Gastrocnemius medialis (tissue), 4 donors: ENCODE measurements at regions not wholly inside any gene's neighbourhood (a gene's known extent, or its start where the extent isn't known, plus 50 kb on each side); places are given as distances from the start of the nearest gene placed in this dataset.

Source experiments
- CTCF ChIP-seq, 5 experiments: fragments of 450-650 bp in 3 of 5; fragments of 200-600 bp in 2 of 5; sonication (generic) in 2 of 5; IDR thresholded peaks in 4 of 5; conservative IDR thresholded peaks in 1 of 5; 1 replicate in 4 of 5; 2 replicates in 1 of 5; pipeline ENCODE4 v1.5.1; 2016 to 2019; ENCODE audit warnings: antibody characterized with exemption in 5 of 5, mild to moderate bottlenecking in 3 of 5, moderate library complexity in 3 of 5
- POLR2A ChIP-seq, 2 donors: fragments of 450-650 bp; IDR thresholded peaks; one replicate each; pipeline ENCODE4 v1.6.1; 2017; ENCODE audit warnings: antibody characterized with exemption in 2 of 2, mild to moderate bottlenecking in 2 of 2, moderate library complexity in 2 of 2

GRCh38 chr12:21992823-21993222 lies 51.6 kb upstream of the ABCC9 start:
- TF ChIP-seq CTCF (IDR thresholded peaks at IDR 0.05 in 4 of 5, conservative IDR thresholded peaks at IDR 0.05 in 1 of 5) (no peak), POLR2A (IDR thresholded peaks at IDR 0.05) (no peak)
